Uterus (tissue), 3 donors: ENCODE measurements at regions not wholly inside any gene's neighbourhood (a gene's known extent, or its start where the extent isn't known, plus 50 kb on each side); places are given as distances from the start of the nearest gene placed in this dataset.
"Not testable (repeated sequence)": the region's sequence is repeated elsewhere in the genome, so short reads cannot be mapped to it uniquely, and the experiment has no call there.

ENCODE experiments used
- DNase-seq, 2 donors: peaks; one replicate each; pipeline ENCODE4 v3.0.0-alpha.2; 2019 to 2020
- H3K27ac ChIP-seq, 2 donors: fragments of 200-600 bp; sonication (generic); 1 replicate in 1 of 2; 2 replicates in 1 of 2; pipeline ENCODE4 v1.5.1; 2016 to 2018
- H3K27me3 ChIP-seq, 2 donors: fragments of 200-600 bp; sonication (generic); one replicate each; pipeline ENCODE4 v1.5.1; 2018 to 2019; ENCODE audit warnings: control low read depth in 1 of 2
- H3K36me3 ChIP-seq, 2 donors: fragments of 200-600 bp; sonication (generic); one replicate each; pipeline ENCODE4 v1.5.1; 2019; ENCODE audit warnings: control low read depth in 1 of 2
- H3K4me1 ChIP-seq, 2 donors: fragments of 200-600 bp; sonication (generic); one replicate each; pipeline ENCODE4 v1.5.1; 2018 to 2019; ENCODE audit warnings: control low read depth in 1 of 2
- H3K4me3 ChIP-seq, 2 donors: fragments of 200-600 bp; sonication (generic); 1 replicate in 1 of 2; 2 replicates in 1 of 2; pipeline ENCODE4 v1.5.1; 2018 to 2019; ENCODE audit warnings: mild to moderate bottlenecking in 1 of 2
- H3K9me3 ChIP-seq, 2 donors: fragments of 200-600 bp; sonication (generic); one replicate each; pipeline ENCODE4 v1.5.1; 2019; ENCODE audit warnings: control low read depth in 1 of 2
- POLR2A ChIP-seq, 2 donors: fragments of 450-650 bp; IDR thresholded peaks; one replicate each; pipeline ENCODE4 v1.6.1; 2016; ENCODE audit warnings: antibody characterized with exemption in 2 of 2, mild to moderate bottlenecking in 1 of 2, moderate library complexity in 1 of 2
- intact Hi-C: fragments of 100-400 bp; cut with DNase I; formaldehyde crosslinking; loops from one replicate; pipeline ENCODE4 v1.15.1; 2023; ENCODE audit warnings: low total_unique reads
- TF ChIP-seq, protein P1 (sequence below), 4 experiments: fragments of 200-600 bp in 2 of 4; fragments of 450-650 bp in 2 of 4; sonication (generic) in 2 of 4; IDR thresholded peaks; one replicate each; pipeline ENCODE4 v1.5.1; 2016 to 2019; ENCODE audit warnings: antibody characterized with exemption in 4 of 4, mild to moderate bottlenecking in 2 of 4, moderate library complexity in 1 of 4
- donor health status: DM: yes; HTN: yes; CAD: no.

DNA sequence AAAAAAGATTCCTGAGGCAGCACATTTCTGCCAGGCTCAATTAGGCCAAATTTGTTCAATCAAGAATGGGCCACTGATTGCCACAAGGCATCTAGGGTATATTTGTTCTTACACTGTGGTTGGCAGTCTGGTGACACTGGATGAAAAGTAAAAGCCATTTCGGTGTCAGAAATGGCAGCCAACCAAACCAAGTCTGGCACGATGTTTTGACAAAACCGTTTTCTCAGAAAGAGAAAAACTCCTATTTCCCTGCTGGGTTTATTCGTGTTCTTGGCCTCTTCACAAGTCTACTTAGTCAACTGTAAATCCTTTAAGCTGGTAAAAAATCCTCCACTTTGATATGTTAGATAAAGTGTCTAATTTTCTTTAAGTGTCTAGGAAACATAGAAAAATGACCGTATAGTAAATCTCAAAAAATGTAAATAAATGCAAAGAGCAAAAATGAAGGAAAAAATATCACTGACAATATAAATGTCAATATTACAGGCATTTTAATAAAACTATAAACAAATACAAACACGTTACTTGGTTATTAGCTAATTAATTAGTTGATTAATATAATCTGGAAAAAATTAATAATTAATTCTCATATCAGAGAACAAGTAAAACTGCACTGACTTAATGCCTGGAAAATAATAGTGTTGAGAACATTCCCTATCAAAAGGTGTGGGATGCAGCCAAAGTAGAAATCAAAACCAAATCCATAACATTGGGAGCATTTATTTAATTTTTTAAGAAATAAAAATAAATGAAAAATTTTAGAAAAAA is 182.0 kb upstream of the ZNF804A start:
- Histone ChIP-seq H3K4me1 (no peaks in the 10 kb centered on the region), H3K27me3 (no peaks in the 10 kb centered on the region), H3K4me3 (no peak overlapping the region), H3K9me3 (no peaks in the 10 kb centered on the region), H3K36me3 (no peaks in the 10 kb centered on the region), H3K27ac (no peak overlapping the region)
- intact Hi-C loops = no loop called here
- DNase-seq = no peak
- TF ChIP-seq, protein P1, sequence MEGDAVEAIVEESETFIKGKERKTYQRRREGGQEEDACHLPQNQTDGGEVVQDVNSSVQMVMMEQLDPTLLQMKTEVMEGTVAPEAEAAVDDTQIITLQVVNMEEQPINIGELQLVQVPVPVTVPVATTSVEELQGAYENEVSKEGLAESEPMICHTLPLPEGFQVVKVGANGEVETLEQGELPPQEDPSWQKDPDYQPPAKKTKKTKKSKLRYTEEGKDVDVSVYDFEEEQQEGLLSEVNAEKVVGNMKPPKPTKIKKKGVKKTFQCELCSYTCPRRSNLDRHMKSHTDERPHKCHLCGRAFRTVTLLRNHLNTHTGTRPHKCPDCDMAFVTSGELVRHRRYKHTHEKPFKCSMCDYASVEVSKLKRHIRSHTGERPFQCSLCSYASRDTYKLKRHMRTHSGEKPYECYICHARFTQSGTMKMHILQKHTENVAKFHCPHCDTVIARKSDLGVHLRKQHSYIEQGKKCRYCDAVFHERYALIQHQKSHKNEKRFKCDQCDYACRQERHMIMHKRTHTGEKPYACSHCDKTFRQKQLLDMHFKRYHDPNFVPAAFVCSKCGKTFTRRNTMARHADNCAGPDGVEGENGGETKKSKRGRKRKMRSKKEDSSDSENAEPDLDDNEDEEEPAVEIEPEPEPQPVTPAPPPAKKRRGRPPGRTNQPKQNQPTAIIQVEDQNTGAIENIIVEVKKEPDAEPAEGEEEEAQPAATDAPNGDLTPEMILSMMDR (IDR thresholded peaks at IDR 0.05) = no peak
- TF ChIP-seq POLR2A (IDR thresholded peaks at IDR 0.05) = no peak

DNA sequence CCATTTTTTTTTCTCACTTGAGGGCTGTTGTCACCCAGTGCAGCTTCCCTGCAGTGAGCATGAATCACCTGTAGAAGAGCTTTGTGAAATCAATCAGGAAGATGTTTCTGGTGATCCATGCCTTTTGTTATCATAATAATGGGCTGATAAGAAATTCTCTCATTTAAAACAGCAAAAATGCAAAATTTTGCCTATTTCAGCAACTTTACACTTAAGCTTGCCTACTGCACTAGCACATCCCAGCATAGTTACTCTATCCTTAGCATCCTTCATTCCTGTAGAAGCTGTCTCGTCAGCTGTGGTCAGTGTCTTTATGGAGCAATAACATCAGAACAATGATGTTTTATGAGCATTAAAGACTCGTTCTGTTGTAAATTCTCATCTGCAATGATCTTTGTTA is 178.6 kb upstream of the ZNF804A start:
- Histone ChIP-seq H3K27me3 (no peaks in the 10 kb centered on the region), H3K4me1 (no peaks in the 10 kb centered on the region), H3K27ac (no peak overlapping the region), H3K36me3 (no peaks in the 10 kb centered on the region), H3K4me3 (no peak overlapping the region), H3K9me3 (no peaks in the 10 kb centered on the region)
- intact Hi-C loops = no loop called here
- TF ChIP-seq, protein P1 (IDR thresholded peaks at IDR 0.05) = no peak
- no peak for TF ChIP-seq POLR2A (IDR thresholded peaks at IDR 0.05)
- DNase-seq = no peak

DNA sequence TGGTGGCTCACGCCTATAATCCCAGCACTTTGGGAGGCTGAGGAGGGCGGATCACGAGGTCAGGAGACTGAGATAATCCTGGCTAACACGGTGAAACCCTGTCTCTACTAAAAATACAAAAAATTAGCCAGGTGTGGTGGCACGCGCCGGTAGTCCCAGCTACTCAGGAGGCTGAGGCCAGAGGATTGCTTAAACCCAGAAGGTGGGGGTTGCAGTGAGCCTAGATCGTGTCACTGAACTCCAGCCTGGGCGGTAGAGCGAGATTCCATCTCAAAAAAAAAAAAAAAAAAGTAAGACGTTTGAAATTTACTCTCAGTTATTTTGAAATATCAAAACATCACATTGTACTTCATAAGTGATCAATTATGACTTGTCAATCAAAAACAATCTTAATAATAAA is 176.9 kb upstream of the ZNF804A start:
- H3K9me3 ChIP-seq, DNase-seq, H3K27me3 ChIP-seq, H3K4me1 ChIP-seq, intact Hi-C loops, H3K27ac ChIP-seq, H3K4me3 ChIP-seq, H3K36me3 ChIP-seq: not testable (repeated sequence)

DNA sequence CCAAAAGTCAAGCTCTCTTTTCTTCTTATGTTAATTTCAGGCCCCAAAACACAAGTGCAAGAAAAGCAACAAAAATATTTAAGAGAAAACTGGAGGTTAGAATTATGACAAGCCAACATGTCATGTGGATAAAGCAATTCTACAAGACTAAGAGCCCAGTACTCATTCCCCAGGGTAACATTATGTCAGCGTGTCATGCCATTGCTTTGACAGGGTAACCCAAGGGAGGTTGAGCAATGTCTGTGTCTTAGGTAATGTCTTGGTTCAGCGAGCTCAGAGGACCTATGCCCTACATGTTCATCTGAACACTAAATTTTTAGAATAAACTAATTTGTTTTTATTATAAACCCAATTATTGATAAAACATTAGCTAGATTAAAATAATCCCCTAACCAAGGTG is 173.2 kb upstream of the ZNF804A start:
- no peak overlapping the region for H3K27ac ChIP-seq
- TF ChIP-seq POLR2A (IDR thresholded peaks at IDR 0.05) = no peak
- TF ChIP-seq, protein P1 (IDR thresholded peaks at IDR 0.05) = no peak
- no peaks in the 10 kb centered on the region for H3K9me3 ChIP-seq
- H3K36me3 ChIP-seq = no peaks in the 10 kb centered on the region
- no peaks in the 10 kb centered on the region for H3K4me1 ChIP-seq
- intact Hi-C loops = no loop called here
- no peak overlapping the region for H3K4me3 ChIP-seq
- H3K27me3 ChIP-seq = no peaks in the 10 kb centered on the region
- no peak for DNase-seq

DNA sequence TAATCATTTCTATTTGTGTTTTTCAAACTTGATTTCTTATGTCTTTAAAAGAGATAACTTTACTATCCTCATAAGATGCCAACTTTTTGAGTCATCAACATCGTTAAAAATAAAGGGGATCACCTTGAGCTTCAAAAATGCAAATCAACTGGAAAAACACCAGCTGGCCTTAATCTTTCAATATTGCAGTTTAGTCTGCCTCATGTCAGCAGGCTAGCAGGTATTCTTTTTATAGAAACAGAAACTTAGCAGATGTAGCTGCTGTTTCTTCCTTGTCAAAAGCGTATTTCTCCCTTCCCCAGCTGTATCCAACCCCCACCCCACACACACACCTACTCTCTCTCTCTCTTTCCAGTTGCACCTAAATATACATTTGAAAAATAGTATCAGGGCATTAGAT is 154.1 kb upstream of the ZNF804A start:
- Histone ChIP-seq H3K9me3 (no peaks in the 10 kb centered on the region), H3K4me1 (no peaks in the 10 kb centered on the region), H3K36me3 (no peaks in the 10 kb centered on the region), H3K27ac (no peak overlapping the region), H3K27me3 (no peaks in the 10 kb centered on the region), H3K4me3 (no peak overlapping the region)
- intact Hi-C loops = no loop called here
- TF ChIP-seq POLR2A (IDR thresholded peaks at IDR 0.05) = no peak
- TF ChIP-seq, protein P1 (IDR thresholded peaks at IDR 0.05) = no peak
- DNase-seq = no peak
